Peyer's patch (tissue), 4 donors: ENCODE measurements at regions not wholly inside any gene's neighbourhood (a gene's known extent, or its start where the extent isn't known, plus 50 kb on each side); places are given as distances from the start of the nearest gene placed in this dataset.

Source experiments
- POLR2A ChIP-seq, 2 donors: fragments of 450-650 bp; IDR thresholded peaks; one replicate each; pipeline ENCODE4 v1.5.1; 2017; ENCODE audit warnings: antibody characterized with exemption in 2 of 2, mild to moderate bottlenecking in 2 of 2, moderate library complexity in 2 of 2
- TF ChIP-seq, protein P1 (sequence below), 6 experiments: fragments of 450-650 bp in 4 of 6; fragments of 200-600 bp in 2 of 6; sonication (generic) in 1 of 6; IDR thresholded peaks; one replicate each; pipeline ENCODE4 v1.5.1; 2017 to 2019; ENCODE audit warnings: antibody characterized with exemption in 6 of 6, mild to moderate bottlenecking in 3 of 6, moderate library complexity in 1 of 6

DNA sequence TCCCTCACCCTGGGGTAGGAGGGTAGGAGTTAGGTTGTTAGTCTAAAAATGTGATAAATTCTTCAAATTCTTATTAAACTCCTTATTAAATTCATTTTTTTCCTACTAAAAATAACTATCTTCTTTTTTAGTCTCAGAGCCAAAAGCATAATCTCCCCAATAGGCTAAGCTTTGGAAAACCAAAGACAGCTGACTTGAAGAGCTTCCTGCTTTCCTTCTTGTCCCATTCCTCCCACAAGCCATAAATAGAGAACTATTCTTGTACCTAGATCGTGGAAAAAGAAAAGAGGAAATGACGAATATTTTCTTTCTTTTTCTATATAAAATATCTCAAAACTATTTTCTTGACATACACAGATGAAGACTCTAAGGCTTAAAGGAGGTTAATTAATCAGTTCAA lies 486.9 kb downstream of the CDH8 start:
- TF ChIP-seq, protein P1, sequence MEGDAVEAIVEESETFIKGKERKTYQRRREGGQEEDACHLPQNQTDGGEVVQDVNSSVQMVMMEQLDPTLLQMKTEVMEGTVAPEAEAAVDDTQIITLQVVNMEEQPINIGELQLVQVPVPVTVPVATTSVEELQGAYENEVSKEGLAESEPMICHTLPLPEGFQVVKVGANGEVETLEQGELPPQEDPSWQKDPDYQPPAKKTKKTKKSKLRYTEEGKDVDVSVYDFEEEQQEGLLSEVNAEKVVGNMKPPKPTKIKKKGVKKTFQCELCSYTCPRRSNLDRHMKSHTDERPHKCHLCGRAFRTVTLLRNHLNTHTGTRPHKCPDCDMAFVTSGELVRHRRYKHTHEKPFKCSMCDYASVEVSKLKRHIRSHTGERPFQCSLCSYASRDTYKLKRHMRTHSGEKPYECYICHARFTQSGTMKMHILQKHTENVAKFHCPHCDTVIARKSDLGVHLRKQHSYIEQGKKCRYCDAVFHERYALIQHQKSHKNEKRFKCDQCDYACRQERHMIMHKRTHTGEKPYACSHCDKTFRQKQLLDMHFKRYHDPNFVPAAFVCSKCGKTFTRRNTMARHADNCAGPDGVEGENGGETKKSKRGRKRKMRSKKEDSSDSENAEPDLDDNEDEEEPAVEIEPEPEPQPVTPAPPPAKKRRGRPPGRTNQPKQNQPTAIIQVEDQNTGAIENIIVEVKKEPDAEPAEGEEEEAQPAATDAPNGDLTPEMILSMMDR (IDR thresholded peaks at IDR 0.05) = no peak
- no peak for TF ChIP-seq POLR2A (IDR thresholded peaks at IDR 0.05)
